ENCODE measurements at regions not wholly inside any gene's neighbourhood (a gene's known extent, or its start where the extent isn't known, plus 50 kb on each side); places are given as distances from the start of the nearest gene placed in this dataset.

DNA sequence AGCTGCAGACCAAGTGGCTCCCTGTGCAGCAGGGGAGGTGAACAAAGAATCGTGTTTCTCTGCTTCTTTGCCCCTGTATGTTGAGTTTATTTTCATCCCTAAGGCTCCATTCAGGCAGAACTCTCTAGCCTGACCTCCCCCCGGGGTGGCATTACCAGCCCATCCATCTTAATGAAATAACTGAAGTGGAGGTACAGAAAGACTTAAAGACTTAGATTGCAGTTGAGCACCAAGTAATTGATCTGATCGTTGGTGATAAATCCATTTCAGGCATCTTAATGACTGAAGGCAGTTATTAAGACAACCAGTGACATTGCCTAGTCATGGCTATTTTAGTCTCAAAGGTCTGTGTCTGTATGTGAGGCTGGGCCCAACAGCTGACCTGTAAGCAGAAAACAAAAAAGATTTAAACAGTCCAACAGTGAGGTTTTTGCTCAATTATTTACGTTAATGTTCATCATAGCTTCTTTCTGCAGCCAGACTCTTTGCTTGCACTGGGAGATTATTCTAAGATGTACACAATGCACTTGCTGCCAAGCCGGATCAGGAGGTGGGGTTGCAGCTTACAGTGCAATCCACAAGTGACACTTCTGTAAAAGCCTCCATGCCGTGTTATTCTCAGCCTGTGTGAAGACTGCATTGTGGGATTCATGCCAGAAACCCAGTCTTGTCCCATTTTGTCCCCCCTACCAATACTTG is 363.0 kb upstream of the DUSP10 start:
- Histone ChIP-seq H3K27ac (ENCODE audit: low read length) (no peak overlapping the region), H3K4me3 (ENCODE audit: low read length) (no peak overlapping the region), H3K9me3 (ENCODE audit: control insufficient read depth, low read length) (no peaks in the 10 kb centered on the region), H3K27me3 (ENCODE audit: control insufficient read depth, insufficient read depth) (no peaks in the 10 kb centered on the region), H3K4me1 (ENCODE audit: control insufficient read depth, insufficient read depth, low read length) (peaks cover 2% of the 10 kb centered on the region)
- intact Hi-C loops (cut with DNase I): no loop called here
- whole genome bisulfite sequencing: 55% methylated on average over 6 of the region's 6 CpGs
- no peak for DNase-seq
- ATAC-seq: no peak

DNA sequence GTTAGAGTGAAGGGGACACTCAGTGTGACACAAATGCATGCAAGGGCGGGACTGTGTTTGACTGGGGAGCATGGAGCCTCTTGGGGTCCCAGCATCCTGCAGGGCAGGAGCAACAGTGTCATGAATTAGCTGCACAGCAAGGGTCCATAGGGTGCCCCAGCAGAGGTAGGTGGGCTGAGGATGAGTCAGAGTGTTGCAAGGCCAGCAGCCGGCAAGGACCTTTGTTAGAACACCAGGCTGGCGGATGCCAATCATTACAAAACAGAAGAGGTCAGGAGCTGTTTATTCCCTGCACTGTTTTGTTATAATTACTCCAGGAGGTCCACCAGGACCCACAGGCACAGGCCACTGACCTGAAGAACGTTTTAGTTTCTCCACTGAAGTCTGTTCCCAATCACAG is 362.2 kb upstream of the DUSP10 start:
- WGBS: 76% methylated on average over 4 of the region's 4 CpGs
- no peak for ATAC-seq
- peaks cover 2% of the 10 kb centered on the region for H3K4me1 ChIP-seq (ENCODE audit: control insufficient read depth, insufficient read depth, low read length)
- DNase-seq: no peak
- H3K27ac ChIP-seq (ENCODE audit: low read length): no peak overlapping the region
- no peaks in the 10 kb centered on the region for H3K27me3 ChIP-seq (ENCODE audit: control insufficient read depth, insufficient read depth)
- H3K9me3 ChIP-seq (ENCODE audit: control insufficient read depth, low read length): no peaks in the 10 kb centered on the region
- intact Hi-C loops (cut with DNase I): no loop called here
- no peak overlapping the region for H3K4me3 ChIP-seq (ENCODE audit: low read length)

DNA sequence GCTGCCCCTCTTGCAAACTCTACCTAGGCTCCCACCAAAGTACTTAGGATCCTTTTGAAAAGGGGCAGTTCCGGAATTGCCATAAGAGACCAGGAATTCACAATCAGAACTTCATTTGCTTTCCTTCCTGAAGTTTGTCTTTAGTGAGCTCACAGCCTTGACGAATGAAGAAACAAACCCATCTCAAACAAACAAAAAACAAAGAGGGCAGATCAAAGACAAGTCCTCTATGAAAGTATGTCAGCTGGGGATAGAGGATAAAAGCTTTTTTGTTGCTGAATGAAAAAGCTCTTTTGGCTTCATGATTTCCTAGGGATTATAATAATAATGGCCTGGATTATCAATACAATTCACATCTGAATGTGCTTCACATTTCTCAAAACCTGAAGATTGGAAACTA is 357.9 kb upstream of the DUSP10 start:
- H3K27me3 ChIP-seq (ENCODE audit: control insufficient read depth, insufficient read depth): no peaks in the 10 kb centered on the region
- H3K9me3 ChIP-seq (ENCODE audit: control insufficient read depth, low read length): no peaks in the 10 kb centered on the region
- no peak overlapping the region for H3K27ac ChIP-seq (ENCODE audit: low read length)
- no peak for DNase-seq
- WGBS: 57% methylated on average over 2 of the region's 2 CpGs
- intact Hi-C loops (cut with DNase I): loop anchor here in 1 of 4 donors (10.0 kb wide), 1 partner anchor 355 kb away; no protein-coding TSS in a partner anchor
- no peak for ATAC-seq
- H3K4me3 ChIP-seq (ENCODE audit: low read length): no peak overlapping the region
- H3K4me1 ChIP-seq (ENCODE audit: control insufficient read depth, insufficient read depth, low read length): peaks cover 2% of the 10 kb centered on the region

DNA sequence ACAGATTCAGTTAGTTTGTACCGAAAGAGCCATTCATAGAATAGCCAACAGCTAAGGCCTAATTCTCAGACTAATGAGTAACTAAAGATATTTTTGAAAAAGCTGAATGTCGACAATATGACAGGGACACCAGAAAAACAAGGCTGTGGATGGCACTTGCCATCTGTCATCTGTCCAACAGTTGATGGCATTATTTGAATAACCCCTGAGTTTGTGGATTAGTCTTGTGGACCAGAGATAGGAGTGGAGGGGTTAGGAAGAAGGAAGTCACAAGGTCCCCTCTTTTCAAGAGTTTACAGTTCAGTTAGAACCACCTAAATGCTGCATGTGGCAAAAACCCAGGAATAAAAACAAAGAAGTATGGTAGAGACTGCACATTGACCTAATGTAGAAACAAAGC is 356.5 kb upstream of the DUSP10 start:
- DNase-seq (no peak), ATAC-seq (no peak)
- no peaks in the 10 kb centered on the region for H3K9me3 ChIP-seq (ENCODE audit: control insufficient read depth, low read length)
- H3K4me3 ChIP-seq (ENCODE audit: low read length): no peak overlapping the region
- no peaks in the 10 kb centered on the region for H3K27me3 ChIP-seq (ENCODE audit: control insufficient read depth, insufficient read depth)
- H3K4me1 ChIP-seq (ENCODE audit: control insufficient read depth, insufficient read depth, low read length): no peaks in the 10 kb centered on the region
- WGBS: 40% methylated on average over 2 of the region's 2 CpGs
- H3K27ac ChIP-seq (ENCODE audit: low read length): no peak overlapping the region
- intact Hi-C loops (cut with DNase I): loop anchor here in 1 of 4 donors (10.0 kb wide), 1 partner anchor 356 kb away; no protein-coding TSS in a partner anchor

DNA sequence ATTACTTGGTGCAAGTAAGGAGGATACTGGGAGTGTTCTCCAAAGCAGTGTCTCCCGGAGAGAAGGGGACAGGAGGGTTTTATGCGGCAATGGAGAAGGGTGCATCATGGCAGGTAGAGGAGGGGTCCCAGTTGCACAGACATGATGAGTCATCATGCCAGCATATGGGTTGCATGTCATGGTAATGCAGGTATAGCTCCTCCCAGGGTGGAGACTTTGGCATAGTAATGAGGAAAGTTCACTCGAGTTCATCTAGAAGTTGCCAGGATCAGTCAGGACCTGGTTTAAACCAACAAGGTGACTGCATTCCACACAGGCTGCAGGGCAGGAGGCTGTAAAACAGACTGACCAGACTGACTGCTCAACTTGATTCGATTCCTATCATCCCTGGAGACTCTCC is 355.7 kb upstream of the DUSP10 start:
- intact Hi-C loops (cut with DNase I): loop anchor here in 1 of 4 donors (10.0 kb wide), 1 partner anchor 357 kb away; no protein-coding TSS in a partner anchor
- Histone ChIP-seq H3K27me3 (ENCODE audit: control insufficient read depth, insufficient read depth) (no peaks in the 10 kb centered on the region), H3K4me1 (ENCODE audit: control insufficient read depth, insufficient read depth, low read length) (no peaks in the 10 kb centered on the region), H3K9me3 (ENCODE audit: control insufficient read depth, low read length) (no peaks in the 10 kb centered on the region), H3K27ac (ENCODE audit: low read length) (no peak overlapping the region), H3K4me3 (ENCODE audit: low read length) (no peak overlapping the region)
- no peak for DNase-seq
- 84% methylated on average over 4 of the region's 4 CpGs for WGBS
- ATAC-seq: no peak

DNA sequence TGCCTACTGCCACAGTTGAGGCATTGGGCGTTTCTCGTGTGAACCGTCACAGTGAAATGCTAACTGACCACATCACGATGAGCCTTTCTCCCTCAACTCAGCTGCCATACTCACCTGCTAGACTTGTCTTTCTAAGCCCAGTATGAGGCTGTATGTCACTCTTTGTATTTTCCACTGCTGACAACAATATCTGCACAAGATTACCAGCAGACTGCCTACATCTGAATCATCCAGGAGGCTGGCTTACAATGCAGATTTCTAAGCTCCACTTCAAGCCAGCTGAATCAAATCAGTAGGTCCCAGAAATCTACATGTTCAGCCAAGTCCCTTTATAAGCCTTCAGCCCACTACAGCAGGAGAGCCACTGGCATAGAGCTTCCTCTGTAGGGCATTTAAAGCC is 355.0 kb upstream of the DUSP10 start:
- Histone ChIP-seq H3K4me1 (ENCODE audit: control insufficient read depth, insufficient read depth, low read length) (no peaks in the 10 kb centered on the region), H3K9me3 (ENCODE audit: control insufficient read depth, low read length) (no peaks in the 10 kb centered on the region), H3K27me3 (ENCODE audit: control insufficient read depth, insufficient read depth) (no peaks in the 10 kb centered on the region), H3K4me3 (ENCODE audit: low read length) (no peak overlapping the region), H3K27ac (ENCODE audit: low read length) (no peak overlapping the region)
- ATAC-seq (no peak), DNase-seq (no peak)
- WGBS: 74% methylated on average over 4 of the region's 4 CpGs
- intact Hi-C loops (cut with DNase I): loop anchor here in 1 of 4 donors (10.0 kb wide), 1 partner anchor 358 kb away; no protein-coding TSS in a partner anchor

DNA sequence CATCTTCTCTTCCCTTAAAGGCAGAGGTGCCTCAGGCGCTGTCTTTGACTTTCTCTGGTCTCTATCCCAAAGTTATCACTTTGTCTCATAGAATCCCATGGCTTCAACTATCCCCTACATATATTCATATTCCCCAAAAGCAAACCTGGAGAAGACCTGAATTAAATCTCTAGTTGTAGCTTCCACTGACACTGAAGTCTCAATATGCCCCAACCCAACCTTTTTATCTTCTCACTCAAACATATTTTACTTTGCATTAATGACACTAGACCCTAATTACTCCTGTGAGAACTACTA is 354.5 kb upstream of the DUSP10 start:
- no peaks in the 10 kb centered on the region for H3K27me3 ChIP-seq (ENCODE audit: control insufficient read depth, insufficient read depth)
- H3K9me3 ChIP-seq (ENCODE audit: control insufficient read depth, low read length): no peaks in the 10 kb centered on the region
- no peak for ATAC-seq
- H3K4me1 ChIP-seq (ENCODE audit: control insufficient read depth, insufficient read depth, low read length): no peaks in the 10 kb centered on the region
- no peak overlapping the region for H3K27ac ChIP-seq (ENCODE audit: low read length)
- WGBS: 96% methylated on average over 1 of the region's 1 CpG
- DNase-seq: no peak
- intact Hi-C loops (cut with DNase I): loop anchor here in 1 of 4 donors (10.0 kb wide), 1 partner anchor 358 kb away; no protein-coding TSS in a partner anchor
- no peak overlapping the region for H3K4me3 ChIP-seq (ENCODE audit: low read length)

DNA sequence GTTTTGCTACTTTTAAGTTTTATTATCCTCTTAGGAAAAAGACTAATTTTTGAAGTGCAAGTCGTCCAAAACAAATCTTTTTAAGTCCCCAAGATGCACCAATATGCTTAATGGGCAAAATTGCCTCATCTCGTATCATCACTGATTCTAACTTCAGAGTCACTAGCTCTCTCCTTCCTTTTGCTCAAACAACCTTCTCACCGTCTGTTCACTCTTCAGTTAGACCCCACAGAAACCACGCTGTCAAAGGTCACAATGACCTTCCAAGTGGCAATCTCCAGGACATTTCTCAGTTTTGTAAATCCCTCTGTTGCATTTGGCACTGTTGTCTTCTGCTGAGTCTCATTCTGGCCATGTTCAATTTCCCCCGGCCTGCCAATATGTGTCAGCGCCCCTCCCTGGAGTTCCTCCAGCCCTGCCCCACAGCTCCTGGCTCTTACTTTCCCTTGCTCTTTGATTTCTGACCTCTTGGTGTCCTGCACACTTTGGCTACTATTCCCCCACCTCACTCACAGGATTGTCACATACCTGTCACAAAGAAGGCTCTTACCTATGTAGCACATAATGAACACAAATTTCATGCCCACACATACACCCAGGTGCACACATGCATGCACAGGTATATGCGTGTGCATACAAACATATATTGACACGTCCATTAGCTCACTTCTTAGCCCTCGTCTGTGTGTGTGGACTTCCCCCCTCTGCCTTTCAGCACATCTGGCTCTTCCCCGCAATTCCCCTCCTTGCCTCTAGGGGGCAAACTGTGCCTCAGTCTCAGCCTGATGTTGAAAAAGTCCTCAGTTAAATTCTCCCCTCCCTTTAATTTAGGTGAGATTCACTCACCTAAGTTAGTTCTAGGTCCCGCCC is 354.0 kb upstream of the DUSP10 start:
- Histone ChIP-seq H3K27me3 (ENCODE audit: control insufficient read depth, insufficient read depth) (no peaks in the 10 kb centered on the region), H3K27ac (ENCODE audit: low read length) (no peak overlapping the region), H3K4me1 (ENCODE audit: control insufficient read depth, insufficient read depth, low read length) (no peaks in the 10 kb centered on the region), H3K9me3 (ENCODE audit: control insufficient read depth, low read length) (no peaks in the 10 kb centered on the region), H3K4me3 (ENCODE audit: low read length) (no peak overlapping the region)
- 48% methylated on average over 11 of the region's 11 CpGs for WGBS
- DNase-seq (peak in 2 of 3 donors; percentile 27 to 69), ATAC-seq (peak in 1 of 2 donors; percentile 40)
- intact Hi-C loops (cut with DNase I): loop anchor here in 1 of 4 donors (10.0 kb wide), 1 partner anchor 359 kb away; no protein-coding TSS in a partner anchor

DNA sequence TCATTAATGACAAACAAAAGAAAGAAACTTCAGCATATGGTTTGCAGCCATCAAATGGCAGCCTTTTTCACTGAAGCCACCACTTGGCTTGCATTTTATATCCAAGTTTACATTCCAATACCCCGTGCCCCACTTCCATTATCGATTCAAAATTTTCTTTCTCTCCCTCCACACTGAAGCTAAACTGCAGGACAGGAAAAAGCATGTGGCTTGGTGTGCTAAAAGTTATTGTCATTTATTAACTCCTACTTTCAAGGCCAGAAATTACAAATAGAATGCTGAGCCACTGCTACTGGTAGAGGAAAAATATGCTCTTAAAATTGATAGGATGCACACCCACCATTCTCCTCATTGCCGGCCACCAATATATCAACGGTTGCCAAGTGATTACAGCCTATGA is 351.6 kb upstream of the DUSP10 start:
- Histone ChIP-seq H3K4me1 (ENCODE audit: control insufficient read depth, insufficient read depth, low read length) (no peaks in the 10 kb centered on the region), H3K27me3 (ENCODE audit: control insufficient read depth, insufficient read depth) (no peaks in the 10 kb centered on the region), H3K27ac (ENCODE audit: low read length) (no peak overlapping the region), H3K4me3 (ENCODE audit: low read length) (no peak overlapping the region), H3K9me3 (ENCODE audit: control insufficient read depth, low read length) (no peaks in the 10 kb centered on the region)
- no peak for DNase-seq
- 68% methylated on average over 4 of the region's 4 CpGs for WGBS
- no peak for ATAC-seq
- intact Hi-C loops (cut with DNase I): loop anchor here in 1 of 4 donors (10.0 kb wide), 1 partner anchor 361 kb away; no protein-coding TSS in a partner anchor

DNA sequence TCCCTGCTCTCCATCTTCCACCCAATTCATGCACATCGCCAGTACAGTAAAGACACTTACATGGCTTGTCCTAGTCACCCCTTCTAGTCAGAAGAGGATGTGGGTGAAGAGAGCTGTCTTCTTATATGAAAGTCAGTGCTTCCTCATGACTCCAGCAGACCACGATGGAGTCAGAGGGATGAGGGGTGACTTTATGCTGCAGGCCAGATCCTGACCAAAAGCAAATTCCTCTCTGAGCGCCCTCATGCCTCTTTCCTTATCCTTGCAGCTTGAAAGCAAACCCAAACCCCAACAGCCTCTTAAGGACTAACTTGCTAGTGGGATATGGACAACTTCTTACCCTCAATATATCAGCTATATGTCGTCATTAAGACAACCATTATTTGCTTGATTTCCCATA is 348.2 kb upstream of the DUSP10 start:
- 86% methylated on average over 4 of the region's 4 CpGs for WGBS
- H3K4me3 ChIP-seq (ENCODE audit: low read length): no peak overlapping the region

More for the DNA sequence above, 348.2 kb upstream of the DUSP10 start:
- Histone ChIP-seq H3K4me1 (ENCODE audit: control insufficient read depth, insufficient read depth, low read length) (no peaks in the 10 kb centered on the region), H3K27me3 (ENCODE audit: control insufficient read depth, insufficient read depth) (no peaks in the 10 kb centered on the region), H3K27ac (ENCODE audit: low read length) (no peak overlapping the region), H3K9me3 (ENCODE audit: control insufficient read depth, low read length) (no peaks in the 10 kb centered on the region)
- DNase-seq: no peak
- intact Hi-C loops (cut with DNase I): loop anchor here in 1 of 4 donors (10.0 kb wide), 1 partner anchor 365 kb away; no protein-coding TSS in a partner anchor
- no peak for ATAC-seq
